ENCODE measurements at regions not wholly inside any gene's neighbourhood (a gene's known extent, or its start where the extent isn't known, plus 50 kb on each side); places are given as distances from the start of the nearest gene placed in this dataset.

DNA sequence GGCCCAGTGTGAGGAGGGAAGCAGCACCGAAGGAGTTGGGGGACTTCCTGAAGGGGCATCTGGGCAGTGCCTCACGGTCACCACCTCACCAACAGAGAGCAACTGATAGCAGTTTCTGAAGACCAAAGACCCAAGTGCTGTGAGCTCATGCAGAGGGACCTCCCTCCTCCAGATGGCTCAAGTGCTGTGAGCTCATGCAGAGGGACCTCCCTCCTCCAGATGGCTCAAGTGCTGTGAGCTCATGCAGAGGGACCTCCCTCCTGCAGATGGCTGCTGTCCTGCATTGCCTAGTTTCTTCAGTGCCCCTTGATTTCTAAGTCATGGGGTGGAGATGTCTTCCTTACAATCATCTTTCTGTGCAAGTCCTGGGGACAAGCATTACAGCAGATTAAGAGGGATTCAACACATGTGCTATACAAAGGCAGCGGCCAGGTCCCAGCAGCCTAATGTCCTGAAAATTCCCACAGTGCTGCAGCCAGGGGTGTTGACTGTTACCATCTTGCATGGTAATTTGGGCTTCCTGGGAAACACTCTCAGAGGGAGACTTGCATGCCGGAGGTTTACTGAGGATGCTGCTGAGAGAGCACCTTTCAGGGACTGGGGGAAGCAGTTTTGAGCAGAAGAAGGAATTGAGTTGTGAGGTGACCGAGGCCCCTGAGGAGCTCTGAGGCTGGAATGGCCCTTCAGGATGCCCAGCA, 409.3 kb downstream of the GALR1 start:
- TF ChIP-seq, protein P1, sequence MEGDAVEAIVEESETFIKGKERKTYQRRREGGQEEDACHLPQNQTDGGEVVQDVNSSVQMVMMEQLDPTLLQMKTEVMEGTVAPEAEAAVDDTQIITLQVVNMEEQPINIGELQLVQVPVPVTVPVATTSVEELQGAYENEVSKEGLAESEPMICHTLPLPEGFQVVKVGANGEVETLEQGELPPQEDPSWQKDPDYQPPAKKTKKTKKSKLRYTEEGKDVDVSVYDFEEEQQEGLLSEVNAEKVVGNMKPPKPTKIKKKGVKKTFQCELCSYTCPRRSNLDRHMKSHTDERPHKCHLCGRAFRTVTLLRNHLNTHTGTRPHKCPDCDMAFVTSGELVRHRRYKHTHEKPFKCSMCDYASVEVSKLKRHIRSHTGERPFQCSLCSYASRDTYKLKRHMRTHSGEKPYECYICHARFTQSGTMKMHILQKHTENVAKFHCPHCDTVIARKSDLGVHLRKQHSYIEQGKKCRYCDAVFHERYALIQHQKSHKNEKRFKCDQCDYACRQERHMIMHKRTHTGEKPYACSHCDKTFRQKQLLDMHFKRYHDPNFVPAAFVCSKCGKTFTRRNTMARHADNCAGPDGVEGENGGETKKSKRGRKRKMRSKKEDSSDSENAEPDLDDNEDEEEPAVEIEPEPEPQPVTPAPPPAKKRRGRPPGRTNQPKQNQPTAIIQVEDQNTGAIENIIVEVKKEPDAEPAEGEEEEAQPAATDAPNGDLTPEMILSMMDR (IDR thresholded peaks at IDR 0.05), result no peak
- TF ChIP-seq POLR2A (IDR thresholded peaks at IDR 0.05), result no peak

All from heart left ventricle (tissue), 13 donors.